Stimulated activated CD4-positive, alpha-beta T cell treated with anti-CD3 and anti-CD28 coated beads, Interleukin-4, amount 100 ng/mL, for 4 hours (primary cell): ENCODE measurements at regions not wholly inside any gene's neighbourhood (a gene's known extent, or its start where the extent isn't known, plus 50 kb on each side); places are given as distances from the start of the nearest gene placed in this dataset.

Source experiments
- DNase-seq, 2 experiments: peaks; one replicate each; pipeline ENCODE4 v3.0.0-alpha.2; 2020

DNA sequence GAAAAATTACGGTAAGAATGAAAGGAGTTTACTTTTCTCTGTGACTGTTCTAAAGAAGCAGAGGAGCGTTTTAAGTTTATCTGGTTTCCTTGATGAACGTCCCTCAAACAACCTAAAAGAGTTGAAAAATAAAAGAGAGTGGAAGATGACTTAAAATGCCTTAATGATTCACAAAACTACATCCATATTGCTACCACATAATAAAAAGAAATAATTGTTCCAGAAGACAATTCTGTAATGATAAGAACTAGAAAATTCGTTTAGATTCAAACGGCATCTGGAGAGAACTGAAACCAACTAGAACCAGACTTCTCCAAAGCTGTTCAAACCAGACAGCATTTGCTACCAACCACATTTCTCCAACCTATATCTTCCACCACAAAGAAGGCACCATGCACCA lies 68.1 kb downstream of the TEKT4 start:
- DNase-seq: no peak

DNA sequence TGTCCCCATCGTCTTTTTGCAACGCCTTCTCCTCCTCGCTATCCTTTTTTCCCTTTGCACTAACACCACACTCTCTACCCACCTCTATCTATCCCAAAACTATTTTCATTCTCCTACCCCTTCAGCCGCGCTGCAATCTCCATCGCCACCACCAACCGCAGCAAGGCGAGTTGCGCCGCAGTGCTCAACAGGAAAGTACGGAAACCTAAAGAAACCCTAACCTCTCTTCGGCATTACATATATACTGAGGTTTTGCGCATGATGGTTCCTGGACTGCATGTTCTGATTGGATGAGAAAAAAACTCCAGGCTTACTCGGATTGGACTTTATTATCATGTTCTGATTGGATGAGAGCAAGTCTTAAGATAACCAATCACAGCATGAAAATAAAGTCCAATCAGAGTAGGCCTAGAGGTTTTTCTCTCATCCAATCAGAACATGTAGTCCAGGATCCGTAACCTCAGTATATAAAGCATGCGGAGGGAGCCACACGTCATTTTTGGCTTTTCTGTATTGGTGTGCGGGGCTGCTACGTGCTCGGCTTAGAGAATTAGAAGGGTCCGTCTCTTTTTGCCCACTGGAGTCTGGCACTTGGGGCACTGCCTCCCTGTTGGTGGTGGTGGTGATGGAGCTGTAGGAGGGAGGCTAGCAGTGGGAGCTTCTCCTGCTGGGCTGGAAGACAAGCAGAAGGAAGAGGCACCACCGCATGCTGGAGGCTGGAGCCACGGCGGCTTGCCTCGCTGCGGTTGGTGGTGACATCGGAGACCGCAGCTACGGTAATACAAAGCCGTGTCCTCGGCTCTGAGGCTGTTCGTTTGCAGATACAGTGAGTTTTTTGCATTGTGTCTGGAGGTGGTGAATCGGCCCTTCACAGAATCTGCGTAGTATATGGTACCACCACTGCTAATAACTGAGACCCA lies 76.1 kb downstream of the TEKT4 start:
- DNase-seq: no peak

DNA sequence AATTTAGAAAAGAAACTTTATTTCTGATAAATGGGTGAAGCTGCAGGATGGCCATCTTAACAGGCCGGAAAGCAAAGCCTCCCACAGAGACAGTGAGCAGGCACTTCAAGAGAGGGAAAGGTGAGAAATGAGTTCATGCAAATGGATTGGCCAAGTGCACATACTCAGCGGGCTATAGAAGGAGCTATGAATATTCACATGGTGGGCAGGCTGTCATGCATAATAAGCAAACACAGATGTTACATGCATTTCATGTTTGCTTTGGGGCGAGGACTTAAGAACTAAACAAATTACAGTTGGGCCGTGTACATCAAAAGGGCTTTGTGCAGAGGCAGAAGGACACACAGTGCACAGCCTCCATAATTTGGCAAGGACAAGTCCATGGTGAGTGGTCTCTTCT lies 69.8 kb upstream of the MAL start:
- no peak for DNase-seq

DNA sequence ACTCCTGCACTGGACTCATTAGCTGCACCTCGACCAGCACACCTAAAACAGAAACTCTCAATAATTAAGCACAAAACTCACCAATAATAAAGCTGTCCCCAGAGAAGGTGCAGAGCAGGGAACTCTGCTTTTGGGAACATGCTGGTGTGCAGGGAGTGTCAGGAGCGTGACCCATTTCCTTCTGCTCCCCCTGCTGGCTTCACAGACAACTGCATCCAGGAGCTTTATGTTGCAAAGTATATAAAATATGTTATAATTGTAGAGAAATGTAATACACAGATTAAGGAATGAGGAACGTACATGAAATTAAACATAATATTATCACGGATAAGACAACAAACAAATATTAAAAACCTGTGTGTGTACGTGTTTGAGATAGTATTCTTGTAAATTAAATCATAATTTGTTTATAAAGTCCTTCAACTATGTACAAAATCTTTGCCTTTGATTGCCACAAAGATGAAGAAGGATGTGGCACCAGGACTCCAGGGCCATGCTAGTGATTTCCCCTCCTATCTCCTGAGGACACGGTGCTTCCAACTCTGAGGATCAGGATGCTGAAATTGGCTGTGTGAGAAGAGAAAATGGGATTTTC lies 68.6 kb upstream of the MAL start:
- DNase-seq: peak; percentile 11 to 28

DNA sequence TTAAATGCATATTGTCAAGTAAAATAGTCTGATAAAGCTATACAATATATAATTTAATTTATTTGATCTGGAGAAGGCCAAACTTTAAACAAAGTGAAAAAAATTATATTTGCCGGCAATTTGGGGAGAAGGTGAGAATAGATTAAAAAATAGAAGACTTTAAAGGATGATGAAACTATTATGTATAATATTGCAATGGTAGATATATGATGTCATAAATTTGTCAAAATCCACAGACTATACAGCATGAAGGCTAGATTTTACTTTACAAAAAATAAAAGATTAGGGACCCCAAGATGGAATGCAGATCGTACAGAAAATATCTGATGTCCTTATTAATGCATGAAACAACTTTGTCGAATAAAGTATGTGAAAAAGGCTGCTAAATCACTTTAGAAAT lies 67.3 kb upstream of the MAL start:
- DNase-seq: no peak

DNA sequence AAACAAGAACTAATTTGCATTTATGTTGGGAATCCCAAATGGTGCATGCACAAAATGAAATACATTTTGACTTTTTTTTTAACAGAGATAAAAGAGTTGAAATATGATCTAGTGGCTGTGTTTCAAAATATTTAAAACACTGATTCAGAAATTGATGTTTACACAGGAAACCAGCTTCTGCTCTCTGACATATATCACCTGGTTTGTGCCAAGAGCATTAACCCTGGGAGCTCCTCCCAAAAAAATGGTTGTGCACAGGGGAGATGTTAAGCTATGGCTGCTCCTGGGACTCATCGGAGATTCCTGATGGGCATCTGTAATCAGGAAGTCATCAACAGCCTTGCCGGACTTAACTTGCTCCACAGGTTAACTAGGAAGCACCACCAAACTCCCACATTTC lies 65.2 kb upstream of the MAL start:
- DNase-seq: no peak

DNA sequence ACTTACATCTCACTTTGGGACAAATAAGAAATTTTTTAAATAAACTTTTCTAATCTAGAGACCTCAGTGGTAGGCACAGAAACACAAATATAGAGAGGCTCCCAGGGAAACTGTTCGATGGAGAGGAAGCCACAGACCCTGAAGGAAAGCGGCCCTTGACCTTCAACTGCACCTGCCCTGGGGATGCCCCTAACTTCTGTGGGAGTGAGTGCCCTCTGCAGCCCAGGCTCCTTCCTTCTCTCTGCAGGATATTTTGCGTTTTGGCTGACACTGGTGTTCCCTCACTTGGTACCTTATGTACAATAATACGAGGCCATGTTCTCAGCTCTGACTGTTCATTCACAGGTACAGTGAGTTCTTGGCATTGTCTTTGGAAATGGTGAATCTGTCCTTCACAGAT lies 64.8 kb upstream of the MAL start:
- no peak for DNase-seq

DNA sequence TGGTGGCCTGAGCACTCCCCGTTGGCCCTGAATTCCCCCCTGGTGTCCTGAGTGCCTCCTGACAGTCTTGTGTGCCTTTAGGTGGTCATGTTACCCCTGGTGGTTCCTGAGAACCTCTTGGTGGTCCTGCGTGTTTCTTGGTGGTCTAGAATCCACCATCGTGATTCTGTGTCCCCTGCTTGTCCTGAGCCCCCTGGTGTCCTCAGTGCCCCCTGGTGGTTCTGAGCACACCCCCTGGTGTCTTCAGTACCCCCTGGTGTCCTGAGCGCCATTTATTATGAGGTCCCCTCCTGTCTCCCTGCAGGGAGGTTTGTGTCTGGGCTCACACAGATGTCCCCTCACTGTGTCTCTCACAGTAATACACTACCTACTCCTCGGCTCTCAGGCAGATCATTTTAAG lies 61.3 kb upstream of the MAL start:
- DNase-seq: no peak

DNA sequence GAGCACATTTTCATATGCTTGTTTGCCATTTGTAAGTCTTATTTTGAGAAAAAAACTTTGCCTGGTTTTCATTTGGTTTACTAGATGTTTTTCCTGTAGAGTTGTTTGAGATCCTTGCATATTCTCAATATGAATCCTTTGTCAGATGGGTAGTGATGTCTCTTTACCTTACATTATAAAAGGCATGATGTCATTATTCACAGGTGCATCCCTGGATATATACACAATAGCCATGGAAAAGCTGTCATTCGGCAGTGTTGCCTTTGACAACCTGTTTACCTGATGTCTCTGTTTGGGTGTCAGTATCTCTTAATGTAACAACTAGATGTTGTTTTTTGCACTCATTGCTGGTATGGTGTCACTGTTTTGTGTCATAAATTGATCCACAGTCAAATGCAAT lies 58.8 kb upstream of the MAL start:
- DNase-seq: no peak

DNA sequence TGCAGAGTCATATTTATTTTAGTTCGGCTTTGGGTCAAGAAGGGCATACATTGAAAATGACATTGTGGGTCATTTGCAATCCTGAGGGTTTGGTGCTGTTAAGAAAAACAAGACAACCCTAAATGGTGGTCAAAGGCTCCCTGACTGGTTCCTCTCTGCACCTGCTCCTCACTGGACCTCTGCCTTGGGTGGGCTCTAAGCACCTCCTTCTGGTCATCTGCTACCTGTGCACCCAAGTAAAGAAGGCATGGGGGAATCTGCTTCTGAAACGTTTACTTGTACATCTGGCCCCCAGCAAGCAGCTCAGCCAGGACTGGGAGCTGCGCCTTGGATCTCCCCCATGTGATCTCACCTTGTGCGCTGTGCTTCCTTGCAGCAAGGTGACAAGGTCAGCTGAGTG lies 55.2 kb upstream of the MAL start:
- DNase-seq: no peak
